ENCODE measurements at regions not wholly inside any gene's neighbourhood (a gene's known extent, or its start where the extent isn't known, plus 50 kb on each side); places are given as distances from the start of the nearest gene placed in this dataset.

- no peaks in the 10 kb centered on the region for H3K4me1 ChIP-seq (ENCODE audit: control insufficient read depth in 2 of 3, insufficient read depth in 2 of 3, low read depth in 1 of 3, low read length in 3 of 3)
- TF ChIP-seq CTCF (IDR thresholded peaks at IDR 0.05; ENCODE audit: borderline replicate concordance, extremely low read depth, insufficient read depth): no peak
- H3K27me3 ChIP-seq (ENCODE audit: control insufficient read depth, insufficient read depth, low read length): no peaks in the 10 kb centered on the region
- DNase-seq (no peak), FAIRE-seq (no peak)
- H3K36me3 ChIP-seq (ENCODE audit: control insufficient read depth in 2 of 3, insufficient read depth in 3 of 3, low read length in 3 of 3): no peaks in the 10 kb centered on the region
- H3K4me3 ChIP-seq (ENCODE audit: low read length in 3 of 3): no peak overlapping the region
- H3K9ac ChIP-seq (ENCODE audit: low read length in 3 of 3): no peak overlapping the region
- intact Hi-C loops (cut with DNase I): no loop called here
- no peaks in the 10 kb centered on the region for H3K9me3 ChIP-seq (ENCODE audit: control insufficient read depth in 2 of 3, insufficient read depth in 1 of 3, low read length in 3 of 3)
- no peak overlapping the region for H3K27ac ChIP-seq (ENCODE audit: low read depth in 2 of 2, low read length in 2 of 2)
Observed at GRCh38 chr4:111040904-111041303, 418.0 kb upstream of the PITX2 start.

- Histone ChIP-seq H3K9ac (ENCODE audit: low read length in 3 of 3) (no peak overlapping the region), H3K36me3 (ENCODE audit: control insufficient read depth in 2 of 3, insufficient read depth in 3 of 3, low read length in 3 of 3) (no peaks in the 10 kb centered on the region), H3K9me3 (ENCODE audit: control insufficient read depth in 2 of 3, insufficient read depth in 1 of 3, low read length in 3 of 3) (no peaks in the 10 kb centered on the region), H3K4me3 (ENCODE audit: low read length in 3 of 3) (no peak overlapping the region), H3K27me3 (ENCODE audit: control insufficient read depth, insufficient read depth, low read length) (no peaks in the 10 kb centered on the region), H3K4me1 (ENCODE audit: control insufficient read depth in 2 of 3, insufficient read depth in 2 of 3, low read depth in 1 of 3, low read length in 3 of 3) (no peaks in the 10 kb centered on the region), H3K27ac (ENCODE audit: low read depth in 2 of 2, low read length in 2 of 2) (no peak overlapping the region)
- no peak for DNase-seq
- no peak for TF ChIP-seq CTCF (IDR thresholded peaks at IDR 0.05; ENCODE audit: borderline replicate concordance, extremely low read depth, insufficient read depth)
- intact Hi-C loops (cut with DNase I): no loop called here
- FAIRE-seq: no peak
Observed at GRCh38 chr4:111043286-111043685, 420.4 kb upstream of the PITX2 start.

- FAIRE-seq (no peak), DNase-seq (no peak)
- Histone ChIP-seq H3K4me3 (ENCODE audit: low read length in 3 of 3) (no peak overlapping the region), H3K27ac (ENCODE audit: low read depth in 2 of 2, low read length in 2 of 2) (no peak overlapping the region), H3K4me1 (ENCODE audit: control insufficient read depth in 2 of 3, insufficient read depth in 2 of 3, low read depth in 1 of 3, low read length in 3 of 3) (no peaks in the 10 kb centered on the region), H3K9ac (ENCODE audit: low read length in 3 of 3) (no peak overlapping the region), H3K27me3 (ENCODE audit: control insufficient read depth, insufficient read depth, low read length) (no peaks in the 10 kb centered on the region), H3K36me3 (ENCODE audit: control insufficient read depth in 2 of 3, insufficient read depth in 3 of 3, low read length in 3 of 3) (no peaks in the 10 kb centered on the region), H3K9me3 (ENCODE audit: control insufficient read depth in 2 of 3, insufficient read depth in 1 of 3, low read length in 3 of 3) (peaks cover 0 to 4% (median 0%) of the 10 kb centered on the region in 3 donors)
- intact Hi-C loops (cut with DNase I): no loop called here
- no peak for TF ChIP-seq CTCF (IDR thresholded peaks at IDR 0.05; ENCODE audit: borderline replicate concordance, extremely low read depth, insufficient read depth)
Observed at GRCh38 chr4:111045992-111046391, 423.1 kb upstream of the PITX2 start.

GRCh38 chr4:111046811-111047210, 423.9 kb upstream of the PITX2 start:
- intact Hi-C loops (cut with DNase I): no loop called here
- Histone ChIP-seq H3K36me3 (ENCODE audit: control insufficient read depth in 2 of 3, insufficient read depth in 3 of 3, low read length in 3 of 3) (no peaks in the 10 kb centered on the region), H3K4me3 (ENCODE audit: low read length in 3 of 3) (no peak overlapping the region), H3K9me3 (ENCODE audit: control insufficient read depth in 2 of 3, insufficient read depth in 1 of 3, low read length in 3 of 3) (peaks cover 0 to 4% (median 0%) of the 10 kb centered on the region in 3 donors), H3K27me3 (ENCODE audit: control insufficient read depth, insufficient read depth, low read length) (no peaks in the 10 kb centered on the region), H3K27ac (ENCODE audit: low read depth in 2 of 2, low read length in 2 of 2) (no peak overlapping the region), H3K9ac (ENCODE audit: low read length in 3 of 3) (no peak overlapping the region), H3K4me1 (ENCODE audit: control insufficient read depth in 2 of 3, insufficient read depth in 2 of 3, low read depth in 1 of 3, low read length in 3 of 3) (no peaks in the 10 kb centered on the region)
- FAIRE-seq: no peak
- no peak for TF ChIP-seq CTCF (IDR thresholded peaks at IDR 0.05; ENCODE audit: borderline replicate concordance, extremely low read depth, insufficient read depth)
- peak in 1 of 5 donors; percentile 41 for DNase-seq
